GM18505 (cell line): ENCODE measurements at regions not wholly inside any gene's neighbourhood (a gene's known extent, or its start where the extent isn't known, plus 50 kb on each side); places are given as distances from the start of the nearest gene placed in this dataset.
"Not testable (repeated sequence)": the region's sequence is repeated elsewhere in the genome, so short reads cannot be mapped to it uniquely, and the experiment has no call there.

Experiments
- ATAC-seq: cut with Tn5 transposase; IDR thresholded peaks from one replicate; pipeline ENCODE4 v1.9.1; 2021; ENCODE audit not compliant: unreplicated experiment
- POLR2A ChIP-seq: IDR thresholded peaks from 4 replicates; pipeline ENCODE4 v1.6.1; 2011; ENCODE audit warnings: borderline replicate concordance; ENCODE audit not compliant: insufficient read depth, insufficient read length; ENCODE audit errors: extremely low read depth

- TF ChIP-seq POLR2A, result no peak
- no peak for ATAC-seq
Observed at GRCh38 chr3:194036842-194037241, 99.1 kb upstream of the HES1 start.

- not testable (repeated sequence) for ATAC-seq
Observed at GRCh38 chr3:194038346-194038745, 97.6 kb upstream of the HES1 start.

GRCh38 chr3:194038960-194039359, 97.0 kb upstream of the HES1 start:
- no peak for TF ChIP-seq POLR2A
- no peak for ATAC-seq

GRCh38 chr3:194040516-194041273, 95.3 kb upstream of the HES1 start:
- ATAC-seq, result no peak
- no peak for TF ChIP-seq POLR2A

GRCh38 chr3:194042927-194043326, 93.0 kb upstream of the HES1 start:
- ATAC-seq, result no peak
- no peak for TF ChIP-seq POLR2A

- no peak for ATAC-seq
- no peak for TF ChIP-seq POLR2A
Observed at GRCh38 chr3:194043516-194043915, 92.4 kb upstream of the HES1 start.

- ATAC-seq, result peak; percentile 69
- TF ChIP-seq POLR2A, result no peak
Observed at GRCh38 chr3:194045289-194045688, 90.7 kb upstream of the HES1 start.

- no peak for ATAC-seq
- no peak for TF ChIP-seq POLR2A
Observed at GRCh38 chr3:194045919-194046318, 90.0 kb upstream of the HES1 start.

- no peak for ATAC-seq
- TF ChIP-seq POLR2A, result no peak
Observed at GRCh38 chr3:194046531-194046930, 89.4 kb upstream of the HES1 start.

- TF ChIP-seq POLR2A, result no peak
- no peak for ATAC-seq
Observed at GRCh38 chr3:194046995-194047645, 88.8 kb upstream of the HES1 start.

- no peak for ATAC-seq
- TF ChIP-seq POLR2A, result no peak
Observed at GRCh38 chr3:194049394-194049793, 86.6 kb upstream of the HES1 start.

- no peak for TF ChIP-seq POLR2A
- ATAC-seq, result no peak
Observed at GRCh38 chr3:194050782-194051320, 85.1 kb upstream of the HES1 start.

GRCh38 chr3:194051366-194052149, 84.4 kb upstream of the HES1 start:
- no peak for ATAC-seq
- TF ChIP-seq POLR2A, result no peak
